Keratinocyte (primary cell): ENCODE measurements at regions not wholly inside any gene's neighbourhood (a gene's known extent, or its start where the extent isn't known, plus 50 kb on each side); places are given as distances from the start of the nearest gene placed in this dataset.

Source experiments
- DNase-seq: peaks from one replicate; pipeline ENCODE4 v3.0.0-alpha.2; 2011; ENCODE audit warnings: low read depth, missing footprints, low spot score
- FAIRE-seq: peaks from 2 replicates; lab custom pipeline; 2011; peaks lifted over from hg19 to GRCh38; lab: Jason Lieb, UNC
- H2AFZ ChIP-seq: 2 replicates; pipeline ENCODE4 v1.6.0; 2012; ENCODE audit warnings: low read length, control low read depth, inconsistent platforms; ENCODE audit not compliant: control insufficient read depth
- H3K27ac ChIP-seq: 2 replicates; pipeline ENCODE4 v1.5.1; 2011; ENCODE audit warnings: low read length; ENCODE audit not compliant: control insufficient read depth, insufficient read depth
- H3K27me3 ChIP-seq: 3 replicates; pipeline ENCODE4 v1.6.0; 2011; ENCODE audit warnings: low read length; ENCODE audit not compliant: control insufficient read depth, insufficient read depth; ENCODE audit errors: extremely low read depth
- H3K36me3 ChIP-seq, 2 experiments: 2 replicates in 1 of 2; 3 replicates in 1 of 2; pipeline ENCODE4 v1.5.1; 2011; ENCODE audit warnings: low read length in 2 of 2, mild to moderate bottlenecking in 1 of 2; ENCODE audit not compliant: control insufficient read depth in 2 of 2, insufficient read depth in 2 of 2; ENCODE audit errors: extremely low read depth in 1 of 2
- H3K4me1 ChIP-seq: 3 replicates; pipeline ENCODE4 v1.5.1; 2011; ENCODE audit warnings: low read length; ENCODE audit not compliant: control insufficient read depth, insufficient read depth; ENCODE audit errors: extremely low read depth
- H3K4me2 ChIP-seq: 3 replicates; pipeline ENCODE4 v1.6.0; 2011; ENCODE audit warnings: low read depth, low read length; ENCODE audit not compliant: control insufficient read depth, insufficient read depth; ENCODE audit errors: extremely low read depth
- H3K4me3 ChIP-seq, 3 experiments: fragments of 200-600 bp in 1 of 3; sonication (generic) in 1 of 3; 2 replicates in 2 of 3; 3 replicates in 1 of 3; pipeline ENCODE4 v1.5.1; 2011 to 2016; ENCODE audit warnings: low read length in 3 of 3, mild to moderate bottlenecking in 3 of 3, control low read depth in 2 of 3, inconsistent platforms in 1 of 3, low read depth in 1 of 3, mixed read lengths in 1 of 3, mixed run types in 1 of 3, moderate library complexity in 1 of 3; ENCODE audit not compliant: control insufficient read depth in 2 of 3, insufficient read depth in 2 of 3; ENCODE audit errors: extremely low read depth in 1 of 3
- H3K79me2 ChIP-seq: 2 replicates; pipeline ENCODE4 v1.6.0; 2012; ENCODE audit warnings: low read length; ENCODE audit not compliant: control insufficient read depth, insufficient read depth
- H3K9ac ChIP-seq: 3 replicates; pipeline ENCODE4 v1.6.0; 2011; ENCODE audit warnings: low read length; ENCODE audit not compliant: control insufficient read depth, insufficient read depth; ENCODE audit errors: extremely low read depth
- H3K9me1 ChIP-seq: 3 replicates; pipeline ENCODE4 v1.6.0; 2011; ENCODE audit warnings: low read length; ENCODE audit not compliant: control insufficient read depth, insufficient read depth; ENCODE audit errors: extremely low read depth
- H3K9me3 ChIP-seq: 2 replicates; pipeline ENCODE4 v1.5.1; 2012; ENCODE audit warnings: low read depth, low read length; ENCODE audit not compliant: control insufficient read depth
- H4K20me1 ChIP-seq: 3 replicates; pipeline ENCODE4 v1.6.0; 2011; ENCODE audit warnings: low read length; ENCODE audit not compliant: control insufficient read depth, insufficient read depth; ENCODE audit errors: extremely low read depth
- EZH2 ChIP-seq: IDR thresholded peaks from one replicate; pipeline ENCODE4 v1.6.1; 2012; ENCODE audit warnings: inconsistent platforms, mild to moderate bottlenecking, low read length, moderate library complexity
- dilution Hi-C: fragments of 300-500 bp; cut with MboI; formaldehyde crosslinking; loops from one replicate; pipeline ENCODE4 v1.7.0; 2020; ENCODE audit warnings: low sequenced_read_pairs; ENCODE audit not compliant: extremely low pct_ligation_motif_present
- TF ChIP-seq, protein P1 (sequence below), 3 experiments: IDR thresholded peaks in 1 of 3; conservative IDR thresholded peaks in 1 of 3; optimal IDR thresholded peaks in 1 of 3; 2 replicates in 2 of 3; 3 replicates in 1 of 3; pipeline versions ENCODE3 to v1.5.1; 2011; ENCODE audit warnings: low read length in 3 of 3, mild to moderate bottlenecking in 3 of 3, moderate library complexity in 2 of 3, control low read depth in 1 of 3, inconsistent platforms in 1 of 3; ENCODE audit not compliant: insufficient read depth in 2 of 3; ENCODE audit errors: extremely low read depth in 1 of 3

DNA sequence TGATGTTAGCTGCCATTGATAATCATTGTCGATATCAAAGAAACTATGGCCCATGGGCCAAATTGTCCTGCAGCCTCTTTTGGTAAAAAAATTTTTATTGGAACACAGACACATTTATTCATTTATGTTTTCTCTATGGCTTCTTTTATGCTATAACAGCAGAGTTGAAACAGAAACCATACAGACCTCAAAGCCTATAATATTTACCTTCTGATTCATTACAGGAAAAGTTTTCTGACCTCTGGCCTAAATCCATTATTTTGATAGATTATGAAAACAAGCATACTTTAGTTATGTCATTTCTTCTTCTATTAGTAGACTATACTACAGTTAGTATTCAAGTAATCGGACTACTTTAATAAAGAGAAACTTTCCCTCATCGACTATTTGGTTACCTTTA lies 349.7 kb upstream of the GALNT5 start:
- TF ChIP-seq, protein P1, sequence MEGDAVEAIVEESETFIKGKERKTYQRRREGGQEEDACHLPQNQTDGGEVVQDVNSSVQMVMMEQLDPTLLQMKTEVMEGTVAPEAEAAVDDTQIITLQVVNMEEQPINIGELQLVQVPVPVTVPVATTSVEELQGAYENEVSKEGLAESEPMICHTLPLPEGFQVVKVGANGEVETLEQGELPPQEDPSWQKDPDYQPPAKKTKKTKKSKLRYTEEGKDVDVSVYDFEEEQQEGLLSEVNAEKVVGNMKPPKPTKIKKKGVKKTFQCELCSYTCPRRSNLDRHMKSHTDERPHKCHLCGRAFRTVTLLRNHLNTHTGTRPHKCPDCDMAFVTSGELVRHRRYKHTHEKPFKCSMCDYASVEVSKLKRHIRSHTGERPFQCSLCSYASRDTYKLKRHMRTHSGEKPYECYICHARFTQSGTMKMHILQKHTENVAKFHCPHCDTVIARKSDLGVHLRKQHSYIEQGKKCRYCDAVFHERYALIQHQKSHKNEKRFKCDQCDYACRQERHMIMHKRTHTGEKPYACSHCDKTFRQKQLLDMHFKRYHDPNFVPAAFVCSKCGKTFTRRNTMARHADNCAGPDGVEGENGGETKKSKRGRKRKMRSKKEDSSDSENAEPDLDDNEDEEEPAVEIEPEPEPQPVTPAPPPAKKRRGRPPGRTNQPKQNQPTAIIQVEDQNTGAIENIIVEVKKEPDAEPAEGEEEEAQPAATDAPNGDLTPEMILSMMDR (optimal IDR thresholded peaks at IDR 0.05 in 1 of 3, IDR thresholded peaks at IDR 0.05 in 1 of 3, conservative IDR thresholded peaks at IDR 0.05 in 1 of 3; ENCODE audit: extremely low read depth in 1 of 3, insufficient read depth in 2 of 3, low read length in 3 of 3), result no peak
- no peak for TF ChIP-seq EZH2
- DNase-seq, result no peak
- no peak overlapping the region for H3K4me2 ChIP-seq

DNA sequence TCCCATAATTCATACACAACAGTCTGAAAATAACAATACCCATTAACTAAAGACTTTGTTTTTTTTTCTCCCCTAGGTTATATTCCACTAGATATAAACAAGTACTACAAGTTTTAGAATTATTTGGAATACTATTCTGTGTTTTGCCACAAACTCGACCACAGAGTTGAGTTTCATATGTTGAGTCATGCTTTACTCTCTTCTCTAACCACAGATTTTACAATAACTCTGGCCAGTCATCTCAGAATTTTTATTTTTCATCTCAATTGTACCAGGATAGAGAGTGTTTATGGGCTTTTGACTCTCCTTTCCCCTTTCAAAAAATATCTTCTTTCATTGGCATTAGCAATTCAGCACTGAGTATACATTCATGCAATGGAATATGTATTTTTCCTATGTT lies 348.7 kb upstream of the GALNT5 start:
- Histone ChIP-seq H3K9ac (no peak overlapping the region), H3K4me3 (no peak overlapping the region), H3K9me1 (no peaks in the 10 kb centered on the region), H3K36me3 (no peaks in the 10 kb centered on the region), H3K27me3 (peaks cover 5% of the 10 kb centered on the region), H2AFZ (no peak overlapping the region), H3K79me2 (no peaks in the 10 kb centered on the region), H3K4me1 (peaks cover 4% of the 10 kb centered on the region), H4K20me1 (no peaks in the 10 kb centered on the region), H3K27ac (no peak overlapping the region), H3K9me3 (no peaks in the 10 kb centered on the region), H3K4me2 (peak overlapping the region; percentile 5)
- FAIRE-seq (no peak), DNase-seq (no peak)
- TF ChIP-seq, protein P1 (optimal IDR thresholded peaks at IDR 0.05 in 1 of 3, IDR thresholded peaks at IDR 0.05 in 1 of 3, conservative IDR thresholded peaks at IDR 0.05 in 1 of 3; ENCODE audit: extremely low read depth in 1 of 3, insufficient read depth in 2 of 3, low read length in 3 of 3), result no peak
- no peak for TF ChIP-seq EZH2
- dilution Hi-C loops, result no loop called here

More for the DNA sequence above, 349.7 kb upstream of the GALNT5 start:
- H3K4me1 ChIP-seq, result peaks cover 4% of the 10 kb centered on the region
- no peak overlapping the region for H3K9ac ChIP-seq
- no peaks in the 10 kb centered on the region for H3K9me1 ChIP-seq
- H3K36me3 ChIP-seq, result no peaks in the 10 kb centered on the region
- H3K9me3 ChIP-seq, result no peaks in the 10 kb centered on the region
- H3K27me3 ChIP-seq, result peaks cover 5% of the 10 kb centered on the region
- no peak for FAIRE-seq
- H4K20me1 ChIP-seq, result no peaks in the 10 kb centered on the region
- H2AFZ ChIP-seq, result no peak overlapping the region
- dilution Hi-C loops, result no loop called here
- H3K79me2 ChIP-seq, result no peaks in the 10 kb centered on the region
- no peak overlapping the region for H3K4me3 ChIP-seq
- no peak overlapping the region for H3K27ac ChIP-seq
